ENCODE measurements at regions not wholly inside any gene's neighbourhood (a gene's known extent, or its start where the extent isn't known, plus 50 kb on each side); places are given as distances from the start of the nearest gene placed in this dataset.

DNA sequence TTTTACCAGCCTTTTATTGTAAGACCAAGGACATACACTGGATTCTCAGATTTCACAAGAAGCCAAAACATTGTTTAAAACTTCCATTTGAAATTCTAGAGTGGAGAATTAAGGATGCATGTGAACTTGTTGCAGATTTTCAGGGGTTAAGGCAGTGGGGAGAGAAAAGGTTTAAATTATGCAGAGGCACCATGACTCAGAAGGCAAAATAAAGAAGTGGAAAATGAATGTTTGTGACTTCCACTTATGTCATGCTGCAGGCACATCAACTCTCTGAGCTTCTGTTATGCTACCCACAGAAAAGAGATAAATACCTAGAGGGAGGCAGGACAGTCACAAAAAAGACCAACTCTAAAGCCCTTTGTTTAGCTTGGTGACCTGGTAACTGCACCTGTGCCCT is 84.4 kb upstream of the BET1 start:
- Histone ChIP-seq H3K4me1 (ENCODE audit: control insufficient read depth, extremely low read depth, insufficient read depth, low read length) (peaks cover 3% of the 10 kb centered on the region), H3K27ac (ENCODE audit: insufficient read depth, low read length) (no peak overlapping the region), H3K79me2 (ENCODE audit: control insufficient read depth, insufficient read depth, low read length) (no peaks in the 10 kb centered on the region), H3K9me3 (ENCODE audit: control insufficient read depth, insufficient read depth, low read depth, low read length) (no peaks in the 10 kb centered on the region), H3K4me2 (ENCODE audit: extremely low read depth, insufficient read depth, low read length) (no peak overlapping the region), H4K20me1 (ENCODE audit: control insufficient read depth, extremely low read depth, insufficient read depth, low read length) (no peaks in the 10 kb centered on the region), H3K36me3 (ENCODE audit: control insufficient read depth, insufficient read depth, low read length) (no peaks in the 10 kb centered on the region), H3K4me3 (replicated peaks in 1 of 4; ENCODE audit: control extremely low read depth in 1 of 4, insufficient read depth in 1 of 4, low read depth in 3 of 4, low read length in 4 of 4) (no peak overlapping the region), H3K27me3 (ENCODE audit: control insufficient read depth, insufficient read depth, low read length) (no peaks in the 10 kb centered on the region), H2AFZ (ENCODE audit: low read length) (no peak overlapping the region), H3K9ac (ENCODE audit: insufficient read depth, low read length) (no peak overlapping the region)
- peak in 1 of 2 donors; percentile 60 for DNase-seq (ENCODE audit: low read depth in 2 of 2)
- no peak for TF ChIP-seq EZH2 (IDR thresholded peaks at IDR 0.05; ENCODE audit: low read length, missing control alignments)
- TF ChIP-seq, protein P1, sequence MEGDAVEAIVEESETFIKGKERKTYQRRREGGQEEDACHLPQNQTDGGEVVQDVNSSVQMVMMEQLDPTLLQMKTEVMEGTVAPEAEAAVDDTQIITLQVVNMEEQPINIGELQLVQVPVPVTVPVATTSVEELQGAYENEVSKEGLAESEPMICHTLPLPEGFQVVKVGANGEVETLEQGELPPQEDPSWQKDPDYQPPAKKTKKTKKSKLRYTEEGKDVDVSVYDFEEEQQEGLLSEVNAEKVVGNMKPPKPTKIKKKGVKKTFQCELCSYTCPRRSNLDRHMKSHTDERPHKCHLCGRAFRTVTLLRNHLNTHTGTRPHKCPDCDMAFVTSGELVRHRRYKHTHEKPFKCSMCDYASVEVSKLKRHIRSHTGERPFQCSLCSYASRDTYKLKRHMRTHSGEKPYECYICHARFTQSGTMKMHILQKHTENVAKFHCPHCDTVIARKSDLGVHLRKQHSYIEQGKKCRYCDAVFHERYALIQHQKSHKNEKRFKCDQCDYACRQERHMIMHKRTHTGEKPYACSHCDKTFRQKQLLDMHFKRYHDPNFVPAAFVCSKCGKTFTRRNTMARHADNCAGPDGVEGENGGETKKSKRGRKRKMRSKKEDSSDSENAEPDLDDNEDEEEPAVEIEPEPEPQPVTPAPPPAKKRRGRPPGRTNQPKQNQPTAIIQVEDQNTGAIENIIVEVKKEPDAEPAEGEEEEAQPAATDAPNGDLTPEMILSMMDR (conservative IDR thresholded peaks at IDR 0.05 in 1 of 2, IDR thresholded peaks at IDR 0.05 in 1 of 2; ENCODE audit: low read depth in 1 of 2, low read length in 2 of 2), result no peak

DNA sequence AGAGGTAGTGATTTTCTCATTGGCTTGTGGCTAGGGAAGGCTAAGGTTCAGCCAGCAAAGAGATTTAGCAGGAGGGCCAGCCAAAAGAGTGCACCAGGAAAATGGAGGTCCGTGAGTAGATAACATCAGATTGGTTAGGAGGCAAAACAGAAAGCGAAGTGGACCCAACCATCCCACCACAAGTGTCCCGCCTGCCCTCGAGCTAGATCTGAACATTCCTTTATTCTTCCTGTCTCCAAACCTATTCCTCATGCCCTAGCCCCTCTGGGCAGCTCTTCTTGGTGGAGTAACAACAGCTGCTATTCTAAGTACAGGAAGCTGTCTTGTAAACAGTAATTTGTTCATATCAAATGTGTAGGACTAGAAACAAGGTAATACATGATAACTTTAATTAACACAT is 85.7 kb upstream of the BET1 start:
- Histone ChIP-seq H3K4me1 (ENCODE audit: control insufficient read depth, extremely low read depth, insufficient read depth, low read length) (peaks cover 3% of the 10 kb centered on the region), H3K27ac (ENCODE audit: insufficient read depth, low read length) (no peak overlapping the region), H3K27me3 (ENCODE audit: control insufficient read depth, insufficient read depth, low read length) (no peaks in the 10 kb centered on the region), H3K9me3 (ENCODE audit: control insufficient read depth, insufficient read depth, low read depth, low read length) (no peaks in the 10 kb centered on the region), H4K20me1 (ENCODE audit: control insufficient read depth, extremely low read depth, insufficient read depth, low read length) (no peaks in the 10 kb centered on the region), H3K4me2 (ENCODE audit: extremely low read depth, insufficient read depth, low read length) (no peak overlapping the region), H3K9ac (ENCODE audit: insufficient read depth, low read length) (no peak overlapping the region), H3K79me2 (ENCODE audit: control insufficient read depth, insufficient read depth, low read length) (no peaks in the 10 kb centered on the region), H2AFZ (ENCODE audit: low read length) (no peak overlapping the region), H3K4me3 (replicated peaks in 1 of 4; ENCODE audit: control extremely low read depth in 1 of 4, insufficient read depth in 1 of 4, low read depth in 3 of 4, low read length in 4 of 4) (no peak overlapping the region), H3K36me3 (ENCODE audit: control insufficient read depth, insufficient read depth, low read length) (no peaks in the 10 kb centered on the region)
- DNase-seq (ENCODE audit: low read depth in 2 of 2), result no peak
- TF ChIP-seq, protein P1 (conservative IDR thresholded peaks at IDR 0.05 in 1 of 2, IDR thresholded peaks at IDR 0.05 in 1 of 2; ENCODE audit: low read depth in 1 of 2, low read length in 2 of 2), result no peak
- no peak for TF ChIP-seq EZH2 (IDR thresholded peaks at IDR 0.05; ENCODE audit: low read length, missing control alignments)

DNA sequence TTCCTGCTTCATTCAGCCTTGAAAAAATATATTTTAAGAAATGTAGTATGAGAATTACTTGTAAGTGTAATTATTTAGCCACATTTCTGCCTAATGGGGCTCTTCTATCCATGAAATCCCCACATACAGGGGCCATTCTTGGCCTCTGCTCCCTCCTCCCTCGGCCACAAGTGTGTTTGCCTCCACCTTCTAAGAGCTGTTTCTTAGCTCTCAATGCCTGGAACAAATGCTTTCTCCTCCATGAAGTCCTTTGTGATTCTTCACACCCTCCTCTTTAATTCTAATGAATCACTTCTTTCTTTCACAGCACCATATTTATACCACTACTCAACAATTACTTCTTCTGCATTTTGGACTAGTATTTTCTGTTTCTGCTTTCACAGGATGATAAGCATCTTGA is 88.8 kb upstream of the BET1 start:
- H2AFZ ChIP-seq (ENCODE audit: low read length), result no peak overlapping the region
- no peaks in the 10 kb centered on the region for H3K36me3 ChIP-seq (ENCODE audit: control insufficient read depth, insufficient read depth, low read length)

More for the DNA sequence above, 88.8 kb upstream of the BET1 start:
- no peak for DNase-seq (ENCODE audit: low read depth in 2 of 2)
- no peaks in the 10 kb centered on the region for H3K27me3 ChIP-seq (ENCODE audit: control insufficient read depth, insufficient read depth, low read length)
- no peaks in the 10 kb centered on the region for H4K20me1 ChIP-seq (ENCODE audit: control insufficient read depth, extremely low read depth, insufficient read depth, low read length)
- no peaks in the 10 kb centered on the region for H3K9me3 ChIP-seq (ENCODE audit: control insufficient read depth, insufficient read depth, low read depth, low read length)
- H3K4me2 ChIP-seq (ENCODE audit: extremely low read depth, insufficient read depth, low read length), result no peak overlapping the region
- H3K79me2 ChIP-seq (ENCODE audit: control insufficient read depth, insufficient read depth, low read length), result no peaks in the 10 kb centered on the region
- no peak overlapping the region for H3K9ac ChIP-seq (ENCODE audit: insufficient read depth, low read length)
- TF ChIP-seq, protein P1 (conservative IDR thresholded peaks at IDR 0.05 in 1 of 2, IDR thresholded peaks at IDR 0.05 in 1 of 2; ENCODE audit: low read depth in 1 of 2, low read length in 2 of 2), result no peak
- TF ChIP-seq EZH2 (IDR thresholded peaks at IDR 0.05; ENCODE audit: low read length, missing control alignments), result no peak
- no peak overlapping the region for H3K4me3 ChIP-seq (replicated peaks in 1 of 4; ENCODE audit: control extremely low read depth in 1 of 4, insufficient read depth in 1 of 4, low read depth in 3 of 4, low read length in 4 of 4)
- no peak overlapping the region for H3K27ac ChIP-seq (ENCODE audit: insufficient read depth, low read length)
- peaks cover 3% of the 10 kb centered on the region for H3K4me1 ChIP-seq (ENCODE audit: control insufficient read depth, extremely low read depth, insufficient read depth, low read length)
